ENCODE measurements at regions not wholly inside any gene's neighbourhood (a gene's known extent, or its start where the extent isn't known, plus 50 kb on each side); places are given as distances from the start of the nearest gene placed in this dataset.
A peak's percentile ranks its signal among the peaks of the same experiment; 100 is the strongest.

DNA sequence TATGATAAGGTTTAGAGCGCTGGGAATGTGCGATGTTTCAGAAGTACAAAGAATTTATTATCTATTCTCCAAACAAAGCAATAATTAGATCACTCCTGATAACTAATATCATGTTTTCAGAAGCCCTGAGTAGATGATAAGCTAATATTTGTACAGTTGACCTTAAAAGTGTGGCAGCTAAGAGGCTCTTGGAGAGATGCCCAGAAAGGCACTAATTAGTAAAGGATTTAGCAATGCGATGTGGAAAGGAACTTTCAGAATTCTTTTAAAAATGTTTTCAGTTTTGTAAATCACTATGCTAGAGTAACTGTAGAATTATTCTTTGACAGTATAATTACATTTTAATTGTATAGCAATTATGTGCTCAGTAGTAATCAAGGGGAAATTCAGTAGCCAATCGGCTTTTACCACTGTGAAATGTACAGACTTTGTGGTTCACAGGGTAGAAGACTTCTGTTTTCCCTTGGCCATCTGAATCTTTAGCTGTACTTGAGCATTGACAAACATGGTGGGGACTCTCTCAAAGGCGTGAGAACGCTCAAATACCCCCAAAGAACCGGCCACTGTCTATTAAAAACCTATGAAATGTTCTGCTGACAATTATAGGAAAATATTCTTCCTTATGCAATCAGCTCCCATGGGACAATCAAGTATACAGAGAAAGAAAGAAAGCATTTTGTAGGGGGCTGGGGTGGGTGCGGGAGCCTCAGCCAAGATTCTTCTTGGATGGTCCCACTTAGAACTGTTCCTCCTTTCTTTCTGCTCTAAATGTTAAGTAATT, 262.8 kb upstream of the AGAP1 start:
- Histone ChIP-seq H3K27me3 (ENCODE audit: control insufficient read depth, insufficient read depth, low read length) (no peaks in the 10 kb centered on the region), H3K4me2 (ENCODE audit: extremely low read depth, insufficient read depth, low read length) (peak overlapping the region; percentile 37)
- TF ChIP-seq, protein P1, sequence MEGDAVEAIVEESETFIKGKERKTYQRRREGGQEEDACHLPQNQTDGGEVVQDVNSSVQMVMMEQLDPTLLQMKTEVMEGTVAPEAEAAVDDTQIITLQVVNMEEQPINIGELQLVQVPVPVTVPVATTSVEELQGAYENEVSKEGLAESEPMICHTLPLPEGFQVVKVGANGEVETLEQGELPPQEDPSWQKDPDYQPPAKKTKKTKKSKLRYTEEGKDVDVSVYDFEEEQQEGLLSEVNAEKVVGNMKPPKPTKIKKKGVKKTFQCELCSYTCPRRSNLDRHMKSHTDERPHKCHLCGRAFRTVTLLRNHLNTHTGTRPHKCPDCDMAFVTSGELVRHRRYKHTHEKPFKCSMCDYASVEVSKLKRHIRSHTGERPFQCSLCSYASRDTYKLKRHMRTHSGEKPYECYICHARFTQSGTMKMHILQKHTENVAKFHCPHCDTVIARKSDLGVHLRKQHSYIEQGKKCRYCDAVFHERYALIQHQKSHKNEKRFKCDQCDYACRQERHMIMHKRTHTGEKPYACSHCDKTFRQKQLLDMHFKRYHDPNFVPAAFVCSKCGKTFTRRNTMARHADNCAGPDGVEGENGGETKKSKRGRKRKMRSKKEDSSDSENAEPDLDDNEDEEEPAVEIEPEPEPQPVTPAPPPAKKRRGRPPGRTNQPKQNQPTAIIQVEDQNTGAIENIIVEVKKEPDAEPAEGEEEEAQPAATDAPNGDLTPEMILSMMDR (conservative IDR thresholded peaks at IDR 0.05 in 1 of 2, IDR thresholded peaks at IDR 0.05 in 1 of 2; ENCODE audit: low read depth in 1 of 2, low read length in 2 of 2), result no peak
- TF ChIP-seq EZH2 (IDR thresholded peaks at IDR 0.05; ENCODE audit: low read length, missing control alignments), result no peak

DNA sequence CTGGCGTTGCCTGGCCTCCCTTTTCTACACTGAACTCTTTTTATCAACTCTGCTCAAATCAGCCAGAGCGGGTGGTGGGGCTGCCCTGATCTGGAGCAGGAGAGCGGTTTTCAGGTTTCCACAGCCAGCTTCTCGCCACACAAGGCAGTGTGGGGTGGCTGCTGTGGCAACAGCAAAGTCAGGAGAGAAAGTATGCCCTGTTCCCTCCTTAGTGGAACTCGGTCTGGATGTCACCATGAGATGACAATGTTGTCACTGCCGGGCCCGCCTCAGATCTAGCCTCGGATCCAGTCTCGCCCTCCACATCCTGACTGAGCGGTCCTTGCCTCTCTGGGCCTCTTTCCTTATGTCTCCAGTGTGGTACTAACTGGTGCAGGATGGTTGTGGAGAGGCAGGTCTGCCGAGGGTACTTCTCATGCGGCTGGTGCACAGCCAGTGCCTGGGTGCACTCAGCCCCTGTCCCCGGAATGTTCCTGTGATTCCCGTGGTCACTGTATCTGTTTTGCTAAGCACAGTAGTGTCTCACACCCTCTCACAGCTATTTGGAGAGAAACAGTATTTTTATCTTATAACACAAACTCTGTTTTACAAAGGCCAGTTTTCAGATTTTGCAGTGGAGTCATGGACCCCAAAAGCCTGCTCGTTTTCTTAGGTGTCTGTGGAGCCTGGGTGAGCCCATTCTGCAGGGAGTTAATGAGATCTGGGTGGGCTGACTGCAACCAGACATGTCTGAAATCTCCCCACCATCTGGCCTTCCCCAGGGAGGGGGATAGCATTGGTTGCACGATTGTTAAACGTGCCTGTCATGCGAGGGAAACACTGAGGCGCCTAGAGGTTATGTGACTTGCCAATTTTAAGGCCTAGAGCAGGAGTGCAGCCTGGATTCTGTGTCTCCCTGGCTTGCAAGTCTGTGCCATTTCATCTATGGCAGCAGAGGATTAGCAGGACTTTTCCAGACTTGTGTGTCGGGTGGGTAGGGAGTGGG, 261.1 kb upstream of the AGAP1 start:
- Histone ChIP-seq H3K4me1 (ENCODE audit: control insufficient read depth, extremely low read depth, insufficient read depth, low read length) (peaks cover 5% of the 10 kb centered on the region), H2AFZ (ENCODE audit: low read length) (no peak overlapping the region), H3K4me2 (ENCODE audit: extremely low read depth, insufficient read depth, low read length) (no peak overlapping the region), H3K27me3 (ENCODE audit: control insufficient read depth, insufficient read depth, low read length) (no peaks in the 10 kb centered on the region), H3K27ac (ENCODE audit: insufficient read depth, low read length) (no peak overlapping the region), H3K9ac (ENCODE audit: insufficient read depth, low read length) (no peak overlapping the region), H4K20me1 (ENCODE audit: control insufficient read depth, extremely low read depth, insufficient read depth, low read length) (no peaks in the 10 kb centered on the region), H3K9me3 (ENCODE audit: control insufficient read depth, insufficient read depth, low read depth, low read length) (no peaks in the 10 kb centered on the region), H3K79me2 (ENCODE audit: control insufficient read depth, insufficient read depth, low read length) (no peaks in the 10 kb centered on the region), H3K4me3 (replicated peaks in 1 of 4; ENCODE audit: control extremely low read depth in 1 of 4, insufficient read depth in 1 of 4, low read depth in 3 of 4, low read length in 4 of 4) (no peak overlapping the region), H3K36me3 (ENCODE audit: control insufficient read depth, insufficient read depth, low read length) (no peaks in the 10 kb centered on the region)
- no peak for DNase-seq (ENCODE audit: low read depth in 2 of 2)
- TF ChIP-seq EZH2 (IDR thresholded peaks at IDR 0.05; ENCODE audit: low read length, missing control alignments), result no peak
- TF ChIP-seq, protein P1 (conservative IDR thresholded peaks at IDR 0.05 in 1 of 2, IDR thresholded peaks at IDR 0.05 in 1 of 2; ENCODE audit: low read depth in 1 of 2, low read length in 2 of 2), result no peak

More for the DNA sequence above, 262.8 kb upstream of the AGAP1 start:
- Histone ChIP-seq H3K4me1 (ENCODE audit: control insufficient read depth, extremely low read depth, insufficient read depth, low read length) (peaks cover 5% of the 10 kb centered on the region), H3K9ac (ENCODE audit: insufficient read depth, low read length) (no peak overlapping the region), H3K27ac (ENCODE audit: insufficient read depth, low read length) (peak overlapping the region; percentile 9), H3K36me3 (ENCODE audit: control insufficient read depth, insufficient read depth, low read length) (no peaks in the 10 kb centered on the region), H3K9me3 (ENCODE audit: control insufficient read depth, insufficient read depth, low read depth, low read length) (no peaks in the 10 kb centered on the region), H3K79me2 (ENCODE audit: control insufficient read depth, insufficient read depth, low read length) (no peaks in the 10 kb centered on the region), H4K20me1 (ENCODE audit: control insufficient read depth, extremely low read depth, insufficient read depth, low read length) (no peaks in the 10 kb centered on the region), H3K4me3 (replicated peaks in 1 of 4; ENCODE audit: control extremely low read depth in 1 of 4, insufficient read depth in 1 of 4, low read depth in 3 of 4, low read length in 4 of 4) (no peak overlapping the region), H2AFZ (ENCODE audit: low read length) (no peak overlapping the region)
- DNase-seq (ENCODE audit: low read depth in 2 of 2), result peak; percentile 30 to 55

DNA sequence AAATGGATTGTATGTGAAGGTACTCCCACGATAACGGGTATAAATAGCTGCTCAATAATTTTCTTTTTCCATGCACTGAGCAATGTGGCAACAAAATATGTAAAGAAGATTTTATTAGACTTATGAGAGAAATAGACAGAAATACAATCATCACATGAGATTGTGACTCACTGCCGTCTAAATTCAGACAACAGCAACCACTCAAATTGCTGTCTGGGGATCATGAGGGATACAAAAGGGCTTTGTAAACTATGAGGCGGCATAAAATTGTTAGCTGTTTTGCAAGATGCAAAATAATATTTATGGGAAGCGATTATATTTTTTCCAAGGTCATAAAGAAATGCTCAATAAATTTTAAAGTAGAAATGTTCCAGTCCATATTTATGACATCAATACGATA, 259.1 kb upstream of the AGAP1 start:
- peak; percentile 9 to 55 for DNase-seq (ENCODE audit: low read depth in 2 of 2)
- Histone ChIP-seq H3K9me3 (ENCODE audit: control insufficient read depth, insufficient read depth, low read depth, low read length) (no peaks in the 10 kb centered on the region), H3K4me3 (replicated peaks in 1 of 4; ENCODE audit: control extremely low read depth in 1 of 4, insufficient read depth in 1 of 4, low read depth in 3 of 4, low read length in 4 of 4) (no peak overlapping the region), H2AFZ (ENCODE audit: low read length) (no peak overlapping the region), H3K4me2 (ENCODE audit: extremely low read depth, insufficient read depth, low read length) (no peak overlapping the region), H3K79me2 (ENCODE audit: control insufficient read depth, insufficient read depth, low read length) (no peaks in the 10 kb centered on the region), H4K20me1 (ENCODE audit: control insufficient read depth, extremely low read depth, insufficient read depth, low read length) (no peaks in the 10 kb centered on the region), H3K4me1 (ENCODE audit: control insufficient read depth, extremely low read depth, insufficient read depth, low read length) (peaks cover 5% of the 10 kb centered on the region), H3K27ac (ENCODE audit: insufficient read depth, low read length) (no peak overlapping the region), H3K27me3 (ENCODE audit: control insufficient read depth, insufficient read depth, low read length) (no peaks in the 10 kb centered on the region), H3K36me3 (ENCODE audit: control insufficient read depth, insufficient read depth, low read length) (no peaks in the 10 kb centered on the region), H3K9ac (ENCODE audit: insufficient read depth, low read length) (no peak overlapping the region)
- TF ChIP-seq, protein P1 (conservative IDR thresholded peaks at IDR 0.05 in 1 of 2, IDR thresholded peaks at IDR 0.05 in 1 of 2; ENCODE audit: low read depth in 1 of 2, low read length in 2 of 2), result no peak

All from fibroblast of lung (primary cell).